ENCODE measurements at regions not wholly inside any gene's neighbourhood (a gene's known extent, or its start where the extent isn't known, plus 50 kb on each side); places are given as distances from the start of the nearest gene placed in this dataset.
"Not testable (repeated sequence)": the region's sequence is repeated elsewhere in the genome, so short reads cannot be mapped to it uniquely, and the experiment has no call there.

- TF ChIP-seq CTCF (conservative IDR thresholded peaks at IDR 0.05) = peak; percentile 33; the same call in 1 of the 2 replicates
- TF ChIP-seq EZH2 (IDR thresholded peaks at IDR 0.05; ENCODE audit: low read depth) = not testable (repeated sequence)
Measured at GRCh38 chr1:221857094-221857444, 115.2 kb upstream of the DUSP10 start.

All from PC-9 (cell line).